PFSK-1 (cell line): ENCODE measurements at regions not wholly inside any gene's neighbourhood (a gene's known extent, or its start where the extent isn't known, plus 50 kb on each side); places are given as distances from the start of the nearest gene placed in this dataset.

Experiments
- FOXP2 ChIP-seq: optimal IDR thresholded peaks from 2 replicates; pipeline ENCODE3; 2011; ENCODE audit warnings: borderline replicate concordance, control low read depth, inconsistent platforms; ENCODE audit not compliant: insufficient read depth; ENCODE audit errors: extremely low read length, extremely low read depth
- POLR2AphosphoS5 ChIP-seq: IDR thresholded peaks from 2 replicates; pipeline ENCODE4 v1.6.1; 2012; ENCODE audit warnings: low read depth, mild to moderate bottlenecking, control low read depth, low read length, moderate library complexity
- SIN3A ChIP-seq: IDR thresholded peaks from 2 replicates; pipeline ENCODE4 v1.6.1; 2012; ENCODE audit warnings: mild to moderate bottlenecking, low read length, moderate library complexity, borderline replicate concordance; ENCODE audit not compliant: insufficient read depth
- TAF1 ChIP-seq: IDR thresholded peaks from 2 replicates; pipeline ENCODE4 v1.6.1; 2012; ENCODE audit warnings: low read length, control low read depth, borderline replicate concordance; ENCODE audit not compliant: insufficient read depth
- TF ChIP-seq, protein P1 (sequence below), 2 experiments: IDR thresholded peaks; 2 replicates each; pipeline versions ENCODE4 v1.6.1 to v1.8.0; 2011 to 2012; ENCODE audit warnings: low read depth in 2 of 2, low read length in 2 of 2, control low read depth in 1 of 2, inconsistent platforms in 1 of 2, mild to moderate bottlenecking in 1 of 2, moderate library complexity in 1 of 2; ENCODE audit not compliant: insufficient read depth in 1 of 2

DNA sequence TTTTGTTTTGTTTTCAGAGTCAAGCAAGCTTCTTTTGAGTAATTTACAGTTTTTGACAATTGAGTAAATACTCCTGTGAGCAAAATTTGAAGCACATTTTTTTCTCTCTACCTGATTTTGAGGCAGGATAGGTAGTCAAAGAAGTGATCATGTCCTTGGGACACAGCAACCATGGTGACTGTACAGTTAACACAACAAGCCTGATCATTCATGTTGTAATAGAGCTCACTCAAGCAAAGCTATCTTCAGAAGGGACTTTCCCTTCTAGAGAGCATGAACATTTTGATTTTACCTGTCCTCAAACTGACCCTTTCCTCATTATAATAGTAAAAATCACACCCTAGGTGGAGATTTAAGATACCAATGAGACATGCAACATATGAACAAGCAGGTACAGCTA, 126.5 kb upstream of the KCNK1 start:
- TF ChIP-seq, protein P1, sequence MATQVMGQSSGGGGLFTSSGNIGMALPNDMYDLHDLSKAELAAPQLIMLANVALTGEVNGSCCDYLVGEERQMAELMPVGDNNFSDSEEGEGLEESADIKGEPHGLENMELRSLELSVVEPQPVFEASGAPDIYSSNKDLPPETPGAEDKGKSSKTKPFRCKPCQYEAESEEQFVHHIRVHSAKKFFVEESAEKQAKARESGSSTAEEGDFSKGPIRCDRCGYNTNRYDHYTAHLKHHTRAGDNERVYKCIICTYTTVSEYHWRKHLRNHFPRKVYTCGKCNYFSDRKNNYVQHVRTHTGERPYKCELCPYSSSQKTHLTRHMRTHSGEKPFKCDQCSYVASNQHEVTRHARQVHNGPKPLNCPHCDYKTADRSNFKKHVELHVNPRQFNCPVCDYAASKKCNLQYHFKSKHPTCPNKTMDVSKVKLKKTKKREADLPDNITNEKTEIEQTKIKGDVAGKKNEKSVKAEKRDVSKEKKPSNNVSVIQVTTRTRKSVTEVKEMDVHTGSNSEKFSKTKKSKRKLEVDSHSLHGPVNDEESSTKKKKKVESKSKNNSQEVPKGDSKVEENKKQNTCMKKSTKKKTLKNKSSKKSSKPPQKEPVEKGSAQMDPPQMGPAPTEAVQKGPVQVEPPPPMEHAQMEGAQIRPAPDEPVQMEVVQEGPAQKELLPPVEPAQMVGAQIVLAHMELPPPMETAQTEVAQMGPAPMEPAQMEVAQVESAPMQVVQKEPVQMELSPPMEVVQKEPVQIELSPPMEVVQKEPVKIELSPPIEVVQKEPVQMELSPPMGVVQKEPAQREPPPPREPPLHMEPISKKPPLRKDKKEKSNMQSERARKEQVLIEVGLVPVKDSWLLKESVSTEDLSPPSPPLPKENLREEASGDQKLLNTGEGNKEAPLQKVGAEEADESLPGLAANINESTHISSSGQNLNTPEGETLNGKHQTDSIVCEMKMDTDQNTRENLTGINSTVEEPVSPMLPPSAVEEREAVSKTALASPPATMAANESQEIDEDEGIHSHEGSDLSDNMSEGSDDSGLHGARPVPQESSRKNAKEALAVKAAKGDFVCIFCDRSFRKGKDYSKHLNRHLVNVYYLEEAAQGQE (IDR thresholded peaks at IDR 0.05; ENCODE audit: insufficient read depth in 1 of 2, low read depth in 2 of 2, low read length in 2 of 2), result no peak
- TF ChIP-seq POLR2AphosphoS5, result no peak
- TF ChIP-seq TAF1, result no peak
- TF ChIP-seq SIN3A, result no peak
- TF ChIP-seq FOXP2, result no peak
